Ishikawa (cell line): ENCODE measurements at regions not wholly inside any gene's neighbourhood (a gene's known extent, or its start where the extent isn't known, plus 50 kb on each side); places are given as distances from the start of the nearest gene placed in this dataset.

ENCODE experiments used
- CEBPB ChIP-seq: IDR thresholded peaks from 2 replicates; pipeline ENCODE4 v1.6.1; 2012
- CREB1 ChIP-seq: IDR thresholded peaks from 2 replicates; pipeline ENCODE4 v1.6.1; 2012; ENCODE audit warnings: low read depth
- EGR1 ChIP-seq: IDR thresholded peaks from 2 replicates; pipeline ENCODE4 v1.6.1; 2012
- EP300 ChIP-seq: IDR thresholded peaks from 2 replicates; pipeline ENCODE4 v1.6.1; 2012; ENCODE audit warnings: borderline replicate concordance
- FOXM1 ChIP-seq: IDR thresholded peaks from 2 replicates; pipeline ENCODE4 v1.6.1; 2012; ENCODE audit warnings: low read depth, borderline replicate concordance
- NFIC ChIP-seq: IDR thresholded peaks from 2 replicates; pipeline ENCODE4 v1.6.1; 2012
- RAD21 ChIP-seq: IDR thresholded peaks from 2 replicates; pipeline ENCODE4 v1.6.1; 2012; ENCODE audit warnings: low read depth
- REST ChIP-seq: IDR thresholded peaks from 2 replicates; pipeline ENCODE4 v1.6.1; 2012; ENCODE audit warnings: low read depth, mild to moderate bottlenecking
- TAF1 ChIP-seq: IDR thresholded peaks from 2 replicates; pipeline ENCODE4 v1.6.1; 2012; ENCODE audit warnings: low read depth, mild to moderate bottlenecking
- TCF12 ChIP-seq: IDR thresholded peaks from 2 replicates; pipeline ENCODE4 v1.6.1; 2012; ENCODE audit warnings: low read depth
- TEAD4 ChIP-seq: IDR thresholded peaks from 2 replicates; pipeline ENCODE4 v1.6.1; 2012
- YY1 ChIP-seq: IDR thresholded peaks from 2 replicates; pipeline ENCODE4 v1.6.1; 2012; ENCODE audit warnings: low read depth
- ZBTB7A ChIP-seq: IDR thresholded peaks from 2 replicates; pipeline ENCODE4 v1.6.1; 2012; ENCODE audit warnings: low read depth
- TF ChIP-seq, protein P1 (sequence below): IDR thresholded peaks from 2 replicates; pipeline ENCODE4 v1.6.1; 2012
- TF ChIP-seq, protein P2 (sequence below): IDR thresholded peaks from 2 replicates; pipeline ENCODE4 v1.6.1; 2012

DNA sequence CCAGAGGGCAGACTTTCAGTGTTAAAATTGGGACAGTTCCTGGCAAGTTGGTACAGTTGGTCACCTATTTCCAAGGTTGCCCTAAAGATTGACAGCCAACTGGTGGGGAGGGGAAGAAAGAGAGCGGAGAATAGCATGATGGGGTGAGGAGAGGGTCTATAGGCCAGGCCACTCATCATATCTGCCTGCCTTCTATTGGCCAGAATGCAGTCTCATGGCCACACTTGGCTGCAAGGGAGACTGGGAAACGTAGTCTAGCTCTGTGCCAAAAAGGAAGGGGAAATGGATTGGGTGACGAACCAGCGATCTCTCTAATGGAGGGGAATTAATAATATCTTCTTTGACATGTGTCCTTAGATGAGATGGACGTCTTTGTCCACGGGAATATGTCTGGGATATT lies 197.4 kb upstream of the ATP6AP2 start:
- no peak for TF ChIP-seq FOXM1
- TF ChIP-seq, protein P1, sequence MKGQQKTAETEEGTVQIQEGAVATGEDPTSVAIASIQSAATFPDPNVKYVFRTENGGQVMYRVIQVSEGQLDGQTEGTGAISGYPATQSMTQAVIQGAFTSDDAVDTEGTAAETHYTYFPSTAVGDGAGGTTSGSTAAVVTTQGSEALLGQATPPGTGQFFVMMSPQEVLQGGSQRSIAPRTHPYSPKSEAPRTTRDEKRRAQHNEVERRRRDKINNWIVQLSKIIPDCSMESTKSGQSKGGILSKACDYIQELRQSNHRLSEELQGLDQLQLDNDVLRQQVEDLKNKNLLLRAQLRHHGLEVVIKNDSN: peak; percentile 67

DNA sequence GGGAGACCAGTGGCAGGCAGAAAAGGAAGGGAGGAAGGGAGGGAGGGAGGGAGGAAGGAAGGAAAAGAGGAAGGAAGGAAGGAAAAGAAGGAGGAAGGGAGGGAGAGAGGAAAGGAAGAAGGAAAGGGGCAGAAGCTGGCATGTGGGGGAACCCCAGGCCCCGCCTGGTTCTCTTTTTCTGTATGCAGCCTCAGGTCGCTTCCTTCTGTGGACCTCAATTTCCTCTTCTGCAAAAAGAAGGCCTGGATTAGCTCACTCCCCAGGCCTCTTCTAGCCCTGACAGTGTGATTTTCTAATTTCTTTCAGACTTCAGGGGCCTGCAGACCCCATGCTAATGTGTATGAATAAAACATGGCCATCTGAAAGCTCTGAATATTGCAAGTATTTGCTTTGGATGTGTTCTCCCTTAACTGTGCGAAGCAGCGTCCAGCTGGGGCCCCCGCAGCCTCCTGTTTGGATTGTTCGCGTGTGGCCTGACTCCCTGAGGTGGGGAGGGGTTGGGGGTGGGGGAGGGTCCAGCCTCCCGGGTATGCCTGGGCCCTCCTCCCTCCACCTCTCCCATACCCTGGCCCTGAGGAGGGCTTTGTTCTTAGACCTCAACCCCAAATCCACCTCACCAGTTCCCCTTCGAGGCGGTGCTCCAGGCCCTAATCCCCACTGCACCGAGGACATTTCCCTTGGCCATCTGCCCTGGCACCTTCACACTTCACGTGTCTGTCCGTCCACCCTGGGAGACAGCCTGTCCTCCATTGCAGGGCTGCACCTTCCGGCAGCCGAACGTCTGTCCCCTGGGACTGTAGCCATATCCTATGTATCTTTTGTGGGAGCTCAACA lies 199.9 kb upstream of the ATP6AP2 start:
- no peak for TF ChIP-seq CEBPB
- TF ChIP-seq TAF1: no peak
- no peak for TF ChIP-seq REST
- TF ChIP-seq RAD21: no peak

DNA sequence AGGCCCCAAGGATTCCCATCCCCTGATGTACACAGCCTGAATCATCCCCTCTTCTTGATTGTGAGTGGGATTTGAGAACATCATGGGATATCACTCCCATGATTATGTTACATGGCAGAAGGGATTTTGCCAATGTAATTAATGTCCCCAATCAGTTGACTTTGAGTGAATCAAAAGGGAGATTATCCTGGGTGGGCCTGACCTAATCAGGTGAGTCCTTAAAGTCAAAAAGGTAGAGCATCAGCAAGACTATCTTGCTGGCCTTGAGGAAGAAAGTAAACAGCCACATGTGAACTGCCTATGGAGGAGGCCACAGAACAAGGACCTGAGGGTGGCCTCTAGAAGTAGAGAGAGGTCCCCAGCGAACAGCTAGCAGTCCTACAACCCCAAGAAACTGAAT lies 203.1 kb upstream of the ATP6AP2 start:
- TF ChIP-seq CEBPB (no peak), CREB1 (no peak), TAF1 (no peak), YY1 (no peak), FOXM1 (no peak), EP300 (no peak), TEAD4 (no peak), TCF12 (no peak), RAD21 (no peak), NFIC (no peak), REST (no peak), EGR1 (no peak), ZBTB7A (no peak)
- TF ChIP-seq, protein P1: no peak
- TF ChIP-seq, protein P2, sequence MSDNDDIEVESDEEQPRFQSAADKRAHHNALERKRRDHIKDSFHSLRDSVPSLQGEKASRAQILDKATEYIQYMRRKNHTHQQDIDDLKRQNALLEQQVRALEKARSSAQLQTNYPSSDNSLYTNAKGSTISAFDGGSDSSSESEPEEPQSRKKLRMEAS: no peak

GRCh38 chrX:40374486-40374885 lies 206.3 kb upstream of the ATP6AP2 start:
- TF ChIP-seq TCF12: no peak
- no peak for TF ChIP-seq RAD21

DNA sequence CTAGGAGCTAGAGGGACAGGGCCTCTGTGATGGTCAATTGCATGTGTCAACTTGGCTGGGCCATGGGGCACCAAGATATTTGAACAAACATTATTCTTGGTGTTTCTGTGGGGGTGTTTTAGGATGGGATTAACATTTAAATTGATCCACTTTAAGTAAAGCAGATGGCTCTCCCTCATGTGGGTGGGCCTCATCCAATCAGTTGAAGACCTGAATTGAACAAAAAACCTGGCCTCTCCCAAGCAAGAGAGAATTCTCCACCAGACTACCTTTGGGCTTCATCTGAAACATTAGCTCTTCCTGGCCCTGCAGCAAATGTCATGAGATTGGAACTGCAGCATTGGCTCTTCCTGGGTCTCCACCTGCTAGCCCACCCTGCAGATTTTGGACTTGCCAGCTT lies 207.1 kb upstream of the ATP6AP2 start:
- TF ChIP-seq TCF12: no peak
- TF ChIP-seq REST: no peak
- no peak for TF ChIP-seq FOXM1
- no peak for TF ChIP-seq TAF1
- TF ChIP-seq EGR1: no peak
- TF ChIP-seq NFIC: no peak
- no peak for TF ChIP-seq TEAD4
- TF ChIP-seq, protein P1: no peak
